Upper lobe of left lung (tissue), 4 donors: ENCODE measurements at regions not wholly inside any gene's neighbourhood (a gene's known extent, or its start where the extent isn't known, plus 50 kb on each side); places are given as distances from the start of the nearest gene placed in this dataset.

Source experiments
- POLR2A ChIP-seq, 4 donors: fragments of 450-650 bp; IDR thresholded peaks; one replicate each; pipeline ENCODE4 v1.5.1; 2016 to 2017; ENCODE audit warnings: antibody characterized with exemption in 4 of 4, mild to moderate bottlenecking in 2 of 4
- TF ChIP-seq, protein P1 (sequence below), 6 experiments: fragments of 450-650 bp in 4 of 6; fragments of 200-600 bp in 2 of 6; sonication (generic) in 2 of 6; IDR thresholded peaks; one replicate each; pipeline ENCODE4 v1.5.1; 2016 to 2019; ENCODE audit warnings: antibody characterized with exemption in 6 of 6

DNA sequence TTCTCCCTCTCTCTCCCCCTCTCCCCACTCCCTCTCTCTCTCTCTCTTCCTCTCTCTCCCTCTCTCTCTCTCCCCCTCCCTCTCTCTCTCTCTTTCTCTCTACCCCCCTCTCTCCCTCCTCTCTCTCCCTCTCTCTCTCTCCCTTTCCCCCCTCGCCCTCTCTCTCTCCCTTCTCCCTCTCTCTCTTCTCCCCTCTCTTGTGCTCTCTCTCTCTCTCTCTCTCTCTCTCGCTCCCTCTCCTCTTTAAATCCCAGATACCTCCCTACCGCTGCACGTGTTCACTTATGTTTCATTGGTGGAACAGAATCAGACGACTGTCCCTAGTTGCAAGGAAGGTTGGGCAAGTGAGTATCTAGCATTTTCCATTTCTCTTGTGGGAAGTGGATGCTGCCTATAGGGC lies 166.5 kb downstream of the EBLN2 start:
- TF ChIP-seq, protein P1, sequence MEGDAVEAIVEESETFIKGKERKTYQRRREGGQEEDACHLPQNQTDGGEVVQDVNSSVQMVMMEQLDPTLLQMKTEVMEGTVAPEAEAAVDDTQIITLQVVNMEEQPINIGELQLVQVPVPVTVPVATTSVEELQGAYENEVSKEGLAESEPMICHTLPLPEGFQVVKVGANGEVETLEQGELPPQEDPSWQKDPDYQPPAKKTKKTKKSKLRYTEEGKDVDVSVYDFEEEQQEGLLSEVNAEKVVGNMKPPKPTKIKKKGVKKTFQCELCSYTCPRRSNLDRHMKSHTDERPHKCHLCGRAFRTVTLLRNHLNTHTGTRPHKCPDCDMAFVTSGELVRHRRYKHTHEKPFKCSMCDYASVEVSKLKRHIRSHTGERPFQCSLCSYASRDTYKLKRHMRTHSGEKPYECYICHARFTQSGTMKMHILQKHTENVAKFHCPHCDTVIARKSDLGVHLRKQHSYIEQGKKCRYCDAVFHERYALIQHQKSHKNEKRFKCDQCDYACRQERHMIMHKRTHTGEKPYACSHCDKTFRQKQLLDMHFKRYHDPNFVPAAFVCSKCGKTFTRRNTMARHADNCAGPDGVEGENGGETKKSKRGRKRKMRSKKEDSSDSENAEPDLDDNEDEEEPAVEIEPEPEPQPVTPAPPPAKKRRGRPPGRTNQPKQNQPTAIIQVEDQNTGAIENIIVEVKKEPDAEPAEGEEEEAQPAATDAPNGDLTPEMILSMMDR (IDR thresholded peaks at IDR 0.05) = no peak
- TF ChIP-seq POLR2A (IDR thresholded peaks at IDR 0.05) = no peak
